ENCODE measurements at regions not wholly inside any gene's neighbourhood (a gene's known extent, or its start where the extent isn't known, plus 50 kb on each side); places are given as distances from the start of the nearest gene placed in this dataset.

DNA sequence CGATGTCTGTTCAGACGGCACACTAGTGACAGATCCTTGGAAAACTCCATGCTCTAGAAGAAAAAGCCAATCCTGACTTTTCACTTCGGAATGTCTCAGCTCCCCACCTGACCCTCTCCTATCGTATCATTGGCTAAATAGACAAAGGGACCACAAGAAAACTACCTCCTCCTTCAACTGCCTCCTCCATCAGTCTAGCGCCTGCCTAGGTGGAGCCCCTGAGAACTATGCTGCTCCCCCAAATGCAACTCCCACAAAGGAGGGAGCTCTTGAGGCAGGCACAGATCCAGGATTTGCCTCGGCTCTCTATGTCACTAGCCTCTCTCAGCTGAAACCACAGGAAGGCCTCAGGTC is 148.4 kb downstream of the TOMM20 start:
- in situ Hi-C loops (cut with HindIII; ENCODE audit: extremely low pct_ligation_motif_present, low pct_unique_long_range_greater_than_20kb) (no loop called here), intact Hi-C loops (cut with micrococcal nuclease; ENCODE audit: unreplicated experiment) (loop anchor here (1.0 kb wide), 1 partner anchor 104 kb away; no protein-coding TSS in a partner anchor)
- WGBS (ENCODE audit: low lambda C conversion rate) = 78% methylated on average over 6 of the region's 6 CpGs
- Histone ChIP-seq H3K4me1 (ENCODE audit: insufficient read depth, low read length) (peaks cover 99% of the 10 kb centered on the region), H4K20me1 (ENCODE audit: insufficient read depth, low read length) (no peaks in the 10 kb centered on the region), H3K36me3 (replicated peaks in 1 of 2; ENCODE audit: control insufficient read depth in 1 of 2, insufficient read depth in 2 of 2, low read length in 2 of 2) (no peaks in the 10 kb centered on the region), H3K9me3 (ENCODE audit: low read length) (no peaks in the 10 kb centered on the region), H3K4me2 (ENCODE audit: low read depth, low read length) (peak overlapping the region; percentile 49), H2AFZ (ENCODE audit: low read length) (no peak overlapping the region), H3K9ac (ENCODE audit: insufficient read depth, low read depth, low read length) (peak overlapping the region; percentile 65), H3K79me2 (ENCODE audit: insufficient read depth, low read length) (peaks cover 10% of the 10 kb centered on the region), H3K27me3 (ENCODE audit: control insufficient read depth in 1 of 2, insufficient read depth in 2 of 2, low read length in 2 of 2) (no peaks in the 10 kb centered on the region; a peak in 1 of 5 replicates), H3K27ac (ENCODE audit: extremely low read length, insufficient read depth, low read length) (peak overlapping the region; percentile 100), H3K4me3 (replicated peaks in 1 of 3; ENCODE audit: insufficient read depth in 1 of 3, low read depth in 2 of 3, low read length in 3 of 3) (peak overlapping the region in 1 of 3 experiments; percentile 11; a peak in 1 of 6 replicates)
- ATAC-seq (peak; percentile 25), DNase-seq (ENCODE audit: low spot score) (no peak), FAIRE-seq (no peak)
- no TSS peak for BruUV-seq (replicated peaks)
- ChIA-PET CTCF (ENCODE audit: low intra/inter-chr PET ratio, low total read pairs) (no interaction called here), POLR2A (interaction anchor here (0.5 to 12.9 kb wide), 20 partner anchors 9 to 376 kb away, joined by 3 to 657 read pairs (median 8); no protein-coding TSS in a partner anchor)
- TF ChIP-seq MIER2 (CRISPR knock-in tag; IDR thresholded peaks at IDR 0.05) (no peak), MZF1 (CRISPR knock-in tag; IDR thresholded peaks at IDR 0.05; ENCODE audit: borderline replicate concordance) (no peak), ZNF296 (CRISPR knock-in tag; conservative IDR thresholded peaks at IDR 0.05) (0 out of 2 replicates have a peak, but pooled peaks have one; percentile 17), GTF3A (CRISPR knock-in tag; conservative IDR thresholded peaks at IDR 0.05) (no peak), XRCC5 (optimal IDR thresholded peaks at IDR 0.05; ENCODE audit: low read length) (no peak), ZSCAN22 (CRISPR knock-in tag; IDR thresholded peaks at IDR 0.05) (peak; percentile 98), NR2F2 (IDR thresholded peaks at IDR 0.05; ENCODE audit: borderline replicate concordance, low read depth) (no peak), ZNF503 (CRISPR knock-in tag; IDR thresholded peaks at IDR 0.05) (no peak), IKZF1 (IDR thresholded peaks at IDR 0.05) (no peak), CCAR2 (optimal IDR thresholded peaks at IDR 0.05; ENCODE audit: low read depth, low read length) (no peak), EHMT2 (IDR thresholded peaks at IDR 0.05; ENCODE audit: borderline replicate concordance, low read depth, low read length) (no peak), HDAC6 (IDR thresholded peaks at IDR 0.05; ENCODE audit: low read depth, low read length) (no peak)
- TF ChIP-seq, protein P1, sequence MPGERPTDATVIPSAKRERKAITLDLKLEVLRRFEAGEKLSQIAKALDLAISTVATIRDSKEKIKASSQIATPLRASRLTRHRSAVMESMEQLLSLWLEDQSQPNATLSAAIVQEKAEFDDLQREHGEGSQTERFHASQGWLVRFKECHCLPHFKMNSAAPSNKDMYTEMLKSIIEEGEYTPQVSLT (CRISPR knock-in tag; IDR thresholded peaks at IDR 0.05; ENCODE audit: borderline replicate concordance, low read depth) = no peak
- TF ChIP-seq, protein P2, sequence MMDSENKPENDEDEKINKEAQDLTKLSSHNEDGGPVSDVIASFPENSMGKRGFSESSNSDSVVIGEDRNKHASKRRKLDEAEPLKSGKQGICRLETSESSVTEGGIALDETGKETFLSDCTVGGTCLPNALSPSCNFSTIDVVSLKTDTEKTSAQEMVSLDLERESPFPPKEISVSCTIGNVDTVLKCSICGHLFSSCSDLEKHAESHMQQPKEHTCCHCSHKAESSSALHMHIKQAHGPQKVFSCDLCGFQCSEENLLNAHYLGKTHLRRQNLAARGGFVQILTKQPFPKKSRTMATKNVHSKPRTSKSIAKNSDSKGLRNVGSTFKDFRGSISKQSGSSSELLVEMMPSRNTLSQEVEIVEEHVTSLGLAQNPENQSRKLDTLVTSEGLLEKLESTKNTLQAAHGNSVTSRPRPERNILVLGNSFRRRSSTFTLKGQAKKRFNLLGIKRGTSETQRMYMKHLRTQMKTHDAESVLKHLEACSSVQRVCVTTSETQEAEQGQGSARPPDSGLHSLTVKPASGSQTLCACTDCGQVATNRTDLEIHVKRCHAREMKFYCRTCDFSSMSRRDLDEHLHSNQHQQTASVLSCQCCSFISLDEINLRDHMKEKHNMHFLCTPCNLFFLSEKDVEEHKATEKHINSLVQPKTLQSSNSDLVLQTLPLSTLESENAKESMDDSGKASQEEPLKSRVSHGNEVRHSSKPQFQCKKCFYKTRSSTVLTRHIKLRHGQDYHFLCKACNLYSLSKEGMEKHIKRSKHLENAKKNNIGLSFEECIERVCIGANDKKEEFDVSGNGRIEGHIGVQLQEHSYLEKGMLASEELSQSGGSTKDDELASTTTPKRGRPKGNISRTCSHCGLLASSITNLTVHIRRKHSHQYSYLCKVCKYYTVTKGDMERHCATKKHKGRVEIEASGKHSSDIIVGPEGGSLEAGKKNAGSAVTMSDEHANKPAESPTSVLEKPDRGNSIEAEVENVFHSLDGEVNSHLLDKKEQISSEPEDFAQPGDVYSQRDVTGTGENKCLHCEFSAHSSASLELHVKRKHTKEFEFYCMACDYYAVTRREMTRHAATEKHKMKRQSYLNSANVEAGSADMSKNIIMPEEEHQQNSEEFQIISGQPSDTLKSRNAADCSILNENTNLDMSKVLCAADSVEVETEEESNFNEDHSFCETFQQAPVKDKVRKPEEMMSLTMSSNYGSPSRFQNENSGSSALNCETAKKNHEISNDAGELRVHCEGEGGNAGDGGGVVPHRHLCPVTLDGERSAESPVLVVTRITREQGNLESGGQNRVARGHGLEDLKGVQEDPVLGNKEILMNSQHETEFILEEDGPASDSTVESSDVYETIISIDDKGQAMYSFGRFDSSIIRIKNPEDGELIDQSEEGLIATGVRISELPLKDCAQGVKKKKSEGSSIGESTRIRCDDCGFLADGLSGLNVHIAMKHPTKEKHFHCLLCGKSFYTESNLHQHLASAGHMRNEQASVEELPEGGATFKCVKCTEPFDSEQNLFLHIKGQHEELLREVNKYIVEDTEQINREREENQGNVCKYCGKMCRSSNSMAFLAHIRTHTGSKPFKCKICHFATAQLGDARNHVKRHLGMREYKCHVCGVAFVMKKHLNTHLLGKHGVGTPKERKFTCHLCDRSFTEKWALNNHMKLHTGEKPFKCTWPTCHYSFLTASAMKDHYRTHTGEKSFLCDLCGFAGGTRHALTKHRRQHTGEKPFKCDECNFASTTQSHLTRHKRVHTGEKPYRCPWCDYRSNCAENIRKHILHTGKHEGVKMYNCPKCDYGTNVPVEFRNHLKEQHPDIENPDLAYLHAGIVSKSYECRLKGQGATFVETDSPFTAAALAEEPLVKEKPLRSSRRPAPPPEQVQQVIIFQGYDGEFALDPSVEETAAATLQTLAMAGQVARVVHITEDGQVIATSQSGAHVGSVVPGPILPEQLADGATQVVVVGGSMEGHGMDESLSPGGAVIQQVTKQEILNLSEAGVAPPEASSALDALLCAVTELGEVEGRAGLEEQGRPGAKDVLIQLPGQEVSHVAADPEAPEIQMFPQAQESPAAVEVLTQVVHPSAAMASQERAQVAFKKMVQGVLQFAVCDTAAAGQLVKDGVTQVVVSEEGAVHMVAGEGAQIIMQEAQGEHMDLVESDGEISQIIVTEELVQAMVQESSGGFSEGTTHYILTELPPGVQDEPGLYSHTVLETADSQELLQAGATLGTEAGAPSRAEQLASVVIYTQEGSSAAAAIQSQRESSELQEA (CRISPR knock-in tag; IDR thresholded peaks at IDR 0.05; ENCODE audit: not compliant biosample characterization) = no peak
